ENCODE measurements at regions not wholly inside any gene's neighbourhood (a gene's known extent, or its start where the extent isn't known, plus 50 kb on each side); places are given as distances from the start of the nearest gene placed in this dataset.
"Not testable (repeated sequence)": the region's sequence is repeated elsewhere in the genome, so short reads cannot be mapped to it uniquely, and the experiment has no call there.

DNA sequence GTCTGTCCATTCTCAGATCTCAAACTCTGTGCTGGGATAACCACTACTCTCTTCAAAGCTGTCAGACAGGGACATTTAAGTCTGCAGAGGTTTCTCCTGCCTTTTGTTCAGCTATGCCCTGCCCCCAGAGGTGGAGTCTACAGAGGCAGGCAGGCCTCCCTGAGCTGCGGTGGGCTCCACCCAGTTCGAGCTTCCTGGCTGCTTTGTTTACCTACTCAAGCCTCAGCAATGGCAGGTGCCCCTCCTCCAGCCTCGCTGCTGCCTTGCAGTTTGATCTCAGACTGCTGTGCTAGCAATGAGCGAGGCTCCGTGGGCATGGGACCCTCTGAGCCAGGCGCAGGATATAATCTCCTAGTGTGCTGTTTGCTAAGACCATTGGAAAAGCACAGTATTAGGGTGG is 53.1 kb upstream of the HUNK start:
- H3K79me2 ChIP-seq (ENCODE audit: insufficient read depth); H4K20me1 ChIP-seq (ENCODE audit: insufficient read depth); H3F3A ChIP-seq (replicated peaks; ENCODE audit: insufficient read depth); H3K4me3 ChIP-seq (ENCODE audit: low read depth in 2 of 2, low read length in 1 of 2); H3K9me3 ChIP-seq; POLR2A ChIA-PET; H3K4me2 ChIP-seq; H3K27ac ChIP-seq (ENCODE audit: low read depth in 2 of 2, low read length in 1 of 2); CTCF ChIA-PET; H3K27me3 ChIP-seq (ENCODE audit: insufficient read depth); H3K36me3 ChIP-seq (replicated peaks in 1 of 2; ENCODE audit: control insufficient read depth in 1 of 2, insufficient read depth in 2 of 2, low read length in 1 of 2); H3K9ac ChIP-seq; H3K9me2 ChIP-seq; DNase-seq; H3K4me1 ChIP-seq (ENCODE audit: control insufficient read depth in 1 of 2, insufficient read depth in 2 of 2, low read depth in 1 of 2, low read length in 1 of 2); H2AFZ ChIP-seq (ENCODE audit: low read depth): not testable (repeated sequence)
- 21% methylated on average over 5 of the region's 6 CpGs for WGBS (ENCODE audit: low lambda C conversion rate)

DNA sequence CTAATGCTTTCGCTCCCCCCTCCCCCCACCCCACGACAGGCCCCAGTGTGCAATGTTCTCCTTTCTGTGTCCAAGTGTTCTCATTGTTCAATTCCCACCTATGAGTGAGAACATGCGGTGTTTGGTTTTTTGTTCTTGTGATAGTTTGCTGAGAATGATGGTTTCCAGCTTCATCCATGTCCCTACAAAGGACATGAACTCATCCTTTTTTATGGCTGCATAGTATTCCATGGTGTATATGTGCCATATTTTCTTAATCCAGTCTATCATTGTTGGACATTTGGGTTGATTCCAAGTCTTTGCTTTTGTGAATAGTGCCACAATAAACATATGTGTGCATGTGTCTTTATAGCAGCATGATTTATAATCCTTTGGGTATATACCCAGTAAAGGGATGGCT is 58.5 kb upstream of the HUNK start:
- H3K79me2 ChIP-seq (ENCODE audit: insufficient read depth); H3K9me2 ChIP-seq; DNase-seq; H3F3A ChIP-seq (replicated peaks; ENCODE audit: insufficient read depth); H3K9ac ChIP-seq; H3K4me1 ChIP-seq (ENCODE audit: control insufficient read depth in 1 of 2, insufficient read depth in 2 of 2, low read depth in 1 of 2, low read length in 1 of 2); POLR2A ChIA-PET; CTCF ChIA-PET; H2AFZ ChIP-seq (ENCODE audit: low read depth); H3K27me3 ChIP-seq (ENCODE audit: insufficient read depth); H3K4me2 ChIP-seq; H3K27ac ChIP-seq (ENCODE audit: low read depth in 2 of 2, low read length in 1 of 2); H4K20me1 ChIP-seq (ENCODE audit: insufficient read depth); H3K9me3 ChIP-seq; H3K4me3 ChIP-seq (ENCODE audit: low read depth in 2 of 2, low read length in 1 of 2); H3K36me3 ChIP-seq (replicated peaks in 1 of 2; ENCODE audit: control insufficient read depth in 1 of 2, insufficient read depth in 2 of 2, low read length in 1 of 2): not testable (repeated sequence)
- 23% methylated on average over 3 of the region's 3 CpGs for WGBS (ENCODE audit: low lambda C conversion rate)

DNA sequence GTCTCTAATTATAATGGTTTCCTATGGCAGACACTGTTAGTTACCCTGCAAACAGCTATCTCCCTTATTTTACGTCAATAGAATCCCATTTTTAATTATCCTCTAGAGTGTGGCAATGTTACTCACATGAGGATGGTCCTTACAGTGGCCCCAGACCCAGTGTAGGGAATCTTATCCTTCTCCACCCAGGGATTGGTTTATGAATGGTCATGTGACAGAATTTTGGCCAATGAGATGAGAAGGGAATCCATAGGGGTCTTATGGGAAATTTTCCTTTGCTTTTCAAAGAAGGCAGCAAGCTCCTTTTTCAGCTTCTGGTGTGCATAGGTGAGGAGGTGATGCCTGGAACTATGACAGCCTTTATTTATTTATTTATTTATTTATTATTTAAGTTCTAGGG is 59.0 kb upstream of the HUNK start:
- TF ChIP-seq TAF1 (IDR thresholded peaks at IDR 0.05; ENCODE audit: borderline replicate concordance, low read depth, low read length), result no peak
- no peak for TF ChIP-seq EZH2phosphoT487 (IDR thresholded peaks at IDR 0.05; ENCODE audit: borderline replicate concordance, low read depth)
- TF ChIP-seq, protein P1, sequence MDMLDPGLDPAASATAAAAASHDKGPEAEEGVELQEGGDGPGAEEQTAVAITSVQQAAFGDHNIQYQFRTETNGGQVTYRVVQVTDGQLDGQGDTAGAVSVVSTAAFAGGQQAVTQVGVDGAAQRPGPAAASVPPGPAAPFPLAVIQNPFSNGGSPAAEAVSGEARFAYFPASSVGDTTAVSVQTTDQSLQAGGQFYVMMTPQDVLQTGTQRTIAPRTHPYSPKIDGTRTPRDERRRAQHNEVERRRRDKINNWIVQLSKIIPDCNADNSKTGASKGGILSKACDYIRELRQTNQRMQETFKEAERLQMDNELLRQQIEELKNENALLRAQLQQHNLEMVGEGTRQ (IDR thresholded peaks at IDR 0.05; ENCODE audit: borderline replicate concordance, low read depth, low read length), result no peak
- TF ChIP-seq YY1 (IDR thresholded peaks at IDR 0.05; ENCODE audit: low read depth), result no peak
- no peak for TF ChIP-seq CHD2 (IDR thresholded peaks at IDR 0.05; ENCODE audit: low read length, partially characterized antibody)
- no peak for TF ChIP-seq FOXM1 (IDR thresholded peaks at IDR 0.05; ENCODE audit: low read depth)
- no peak for TF ChIP-seq GATA2 (CRISPR knock-in tag; IDR thresholded peaks at IDR 0.05)
- TF ChIP-seq ZBTB33 (IDR thresholded peaks at IDR 0.05; ENCODE audit: borderline replicate concordance, low read depth), result no peak
- TF ChIP-seq TEAD4 (IDR thresholded peaks at IDR 0.05; ENCODE audit: borderline replicate concordance, insufficient read depth), result no peak
- no peak for TF ChIP-seq NRF1 (IDR thresholded peaks at IDR 0.05; ENCODE audit: low read depth, low read length)
- ChIA-PET POLR2A (no interaction called here), CTCF (interaction anchor here (2.3 kb wide), 1 partner anchor 28 kb away, joined by 9 read pairs; no protein-coding TSS in a partner anchor)
- no peaks in the 10 kb centered on the region for H3K4me1 ChIP-seq (ENCODE audit: control insufficient read depth in 1 of 2, insufficient read depth in 2 of 2, low read depth in 1 of 2, low read length in 1 of 2)
- H2AFZ ChIP-seq (ENCODE audit: low read depth), result no peak overlapping the region
- H3K4me3 ChIP-seq (ENCODE audit: low read depth in 2 of 2, low read length in 1 of 2), result no peak overlapping the region
- H3K9ac ChIP-seq, result no peak overlapping the region
- H4K20me1 ChIP-seq (ENCODE audit: insufficient read depth), result no peaks in the 10 kb centered on the region
- no peak overlapping the region for H3K4me2 ChIP-seq
- DNase-seq, result no peak
- no peaks in the 10 kb centered on the region for H3K79me2 ChIP-seq (ENCODE audit: insufficient read depth)
- 100% methylated on average over 1 of the region's 1 CpG for WGBS (ENCODE audit: low lambda C conversion rate)
- no peaks in the 10 kb centered on the region for H3K9me2 ChIP-seq
- no peaks in the 10 kb centered on the region for H3K36me3 ChIP-seq (replicated peaks in 1 of 2; ENCODE audit: control insufficient read depth in 1 of 2, insufficient read depth in 2 of 2, low read length in 1 of 2)
- H3F3A ChIP-seq (replicated peaks; ENCODE audit: insufficient read depth), result no peaks in the 10 kb centered on the region
- H3K27me3 ChIP-seq (ENCODE audit: insufficient read depth), result no peaks in the 10 kb centered on the region
- no peaks in the 10 kb centered on the region for H3K9me3 ChIP-seq
- H3K27ac ChIP-seq (ENCODE audit: low read depth in 2 of 2, low read length in 1 of 2), result no peak overlapping the region
